Mucosa of descending colon (tissue), 3 donors: ENCODE measurements at regions not wholly inside any gene's neighbourhood (a gene's known extent, or its start where the extent isn't known, plus 50 kb on each side); places are given as distances from the start of the nearest gene placed in this dataset.

Experiments
- ATAC-seq: fragments of 200-7000 bp; cut with Tn5 transposase; one replicate; pipeline ENCODE4 v1.9.1; 2020; ENCODE audit warnings: mild to moderate bottlenecking, moderate library complexity
- DNase-seq, 3 donors: peaks; one replicate each; pipeline ENCODE4 v3.0.0-alpha.2; 2020
- H3K36me3 ChIP-seq: fragments of 200-600 bp; one replicate; pipeline ENCODE4 v1.8.0; 2021; ENCODE audit warnings: low read depth, mild to moderate bottlenecking
- H3K4me1 ChIP-seq: fragments of 200-600 bp; one replicate; pipeline ENCODE4 v1.8.0; 2021; ENCODE audit warnings: low read depth, mild to moderate bottlenecking
- H3K4me3 ChIP-seq: fragments of 200-600 bp; one replicate; pipeline ENCODE4 v1.8.0; 2021; ENCODE audit warnings: mild to moderate bottlenecking
- H3K9me3 ChIP-seq: fragments of 200-600 bp; one replicate; pipeline ENCODE4 v1.8.0; 2021; ENCODE audit warnings: mild to moderate bottlenecking
- CTCF ChIP-seq: fragments of 200-600 bp; IDR thresholded peaks from one replicate; pipeline ENCODE4 v1.8.0; 2022; ENCODE audit warnings: antibody characterized with exemption, mild to moderate bottlenecking
- intact Hi-C, 2 donors: fragments of 100-400 bp; cut with DNase I in 1 of 2; cut with micrococcal nuclease in 1 of 2; formaldehyde crosslinking; loops; one replicate each; pipeline versions ENCODE4 v1.11.0 to v1.11.1; 2022; cut with DNase I, micrococcal nuclease
- donor health status: DM: no; HTN: no; CAD: no; lungs with moderate emphysema.
- donor health status: DM: no; HTN: no; CAD: no.
- donor health status: DM: no; HTN: yes; CAD: no.

- intact Hi-C loops: no loop called here
- no peaks in the 10 kb centered on the region for H3K36me3 ChIP-seq
- no peak for TF ChIP-seq CTCF
- no peaks in the 10 kb centered on the region for H3K9me3 ChIP-seq
- DNase-seq (no peak), ATAC-seq (no peak)
- H3K4me3 ChIP-seq: no peak overlapping the region
- H3K4me1 ChIP-seq: no peaks in the 10 kb centered on the region
Observed at GRCh38 chr17:79484600-79485418, 126.0 kb downstream of the RBFOX3 start.

- Histone ChIP-seq H3K4me1 (no peaks in the 10 kb centered on the region), H3K9me3 (no peaks in the 10 kb centered on the region), H3K4me3 (no peak overlapping the region), H3K36me3 (no peaks in the 10 kb centered on the region)
- intact Hi-C loops: no loop called here
- ATAC-seq (no peak), DNase-seq (no peak)
- no peak for TF ChIP-seq CTCF
Observed at GRCh38 chr17:79483842-79484241, 127.0 kb downstream of the RBFOX3 start.

- intact Hi-C loops: no loop called here
- H3K36me3 ChIP-seq: no peaks in the 10 kb centered on the region
- TF ChIP-seq CTCF: no peak
- no peaks in the 10 kb centered on the region for H3K4me1 ChIP-seq
- H3K9me3 ChIP-seq: no peaks in the 10 kb centered on the region
- DNase-seq: no peak
- ATAC-seq: no peak
- no peak overlapping the region for H3K4me3 ChIP-seq
Observed at GRCh38 chr17:79482727-79483521, 127.9 kb downstream of the RBFOX3 start.

- H3K9me3 ChIP-seq: no peaks in the 10 kb centered on the region
- H3K4me3 ChIP-seq: no peak overlapping the region
- ATAC-seq: no peak
- no peak for DNase-seq
- intact Hi-C loops: no loop called here
- no peaks in the 10 kb centered on the region for H3K36me3 ChIP-seq
- no peak for TF ChIP-seq CTCF
- H3K4me1 ChIP-seq: no peaks in the 10 kb centered on the region
Observed at GRCh38 chr17:79479876-79480275, 131.0 kb downstream of the RBFOX3 start.

- intact Hi-C loops: no loop called here
- DNase-seq (no peak), ATAC-seq (no peak)
- no peak overlapping the region for H3K4me3 ChIP-seq
- no peaks in the 10 kb centered on the region for H3K36me3 ChIP-seq
- TF ChIP-seq CTCF: no peak
- no peaks in the 10 kb centered on the region for H3K9me3 ChIP-seq
- H3K4me1 ChIP-seq: no peaks in the 10 kb centered on the region
Observed at GRCh38 chr17:79478841-79479240, 132.0 kb downstream of the RBFOX3 start.
